ENCODE measurements at regions not wholly inside any gene's neighbourhood (a gene's known extent, or its start where the extent isn't known, plus 50 kb on each side); places are given as distances from the start of the nearest gene placed in this dataset.
A peak's percentile ranks its signal among the peaks of the same experiment; 100 is the strongest.

- no peak for DNase-seq (ENCODE audit: low spot score)
- Histone ChIP-seq H3K27ac (peak overlapping the region in 1 of 2 donors; percentile 66), H3K4me3 (no peak overlapping the region)
- TF ChIP-seq, protein P1, sequence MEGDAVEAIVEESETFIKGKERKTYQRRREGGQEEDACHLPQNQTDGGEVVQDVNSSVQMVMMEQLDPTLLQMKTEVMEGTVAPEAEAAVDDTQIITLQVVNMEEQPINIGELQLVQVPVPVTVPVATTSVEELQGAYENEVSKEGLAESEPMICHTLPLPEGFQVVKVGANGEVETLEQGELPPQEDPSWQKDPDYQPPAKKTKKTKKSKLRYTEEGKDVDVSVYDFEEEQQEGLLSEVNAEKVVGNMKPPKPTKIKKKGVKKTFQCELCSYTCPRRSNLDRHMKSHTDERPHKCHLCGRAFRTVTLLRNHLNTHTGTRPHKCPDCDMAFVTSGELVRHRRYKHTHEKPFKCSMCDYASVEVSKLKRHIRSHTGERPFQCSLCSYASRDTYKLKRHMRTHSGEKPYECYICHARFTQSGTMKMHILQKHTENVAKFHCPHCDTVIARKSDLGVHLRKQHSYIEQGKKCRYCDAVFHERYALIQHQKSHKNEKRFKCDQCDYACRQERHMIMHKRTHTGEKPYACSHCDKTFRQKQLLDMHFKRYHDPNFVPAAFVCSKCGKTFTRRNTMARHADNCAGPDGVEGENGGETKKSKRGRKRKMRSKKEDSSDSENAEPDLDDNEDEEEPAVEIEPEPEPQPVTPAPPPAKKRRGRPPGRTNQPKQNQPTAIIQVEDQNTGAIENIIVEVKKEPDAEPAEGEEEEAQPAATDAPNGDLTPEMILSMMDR (IDR thresholded peaks at IDR 0.05): no peak
These were observed 60.2 kb upstream of the KSR1 start for GRCh38 chr17:27396045-27396444.

DNA sequence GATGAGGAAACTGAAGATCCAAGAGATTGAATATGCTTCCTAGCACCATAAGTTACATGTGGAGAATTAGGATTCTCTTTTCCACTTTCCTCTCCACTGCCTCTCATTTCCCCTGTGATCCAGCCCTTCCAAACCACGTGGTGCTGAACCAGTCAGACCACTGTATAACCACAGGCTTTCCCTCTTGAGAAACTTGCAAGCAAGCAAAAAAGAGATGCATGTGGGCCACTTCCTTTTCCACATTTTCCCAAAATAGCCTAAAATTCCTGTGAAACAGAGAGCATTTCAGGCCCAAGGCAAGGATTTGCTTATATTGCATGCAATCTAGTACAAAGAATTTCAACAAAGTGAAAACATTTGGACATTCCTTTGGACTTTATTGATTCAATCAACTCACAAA is 59.3 kb upstream of the KSR1 start:
- Histone ChIP-seq H3K4me3 (no peak overlapping the region), H3K27ac (peak overlapping the region in 1 of 2 donors; percentile 66)
- TF ChIP-seq, protein P1 (IDR thresholded peaks at IDR 0.05): no peak
- DNase-seq (ENCODE audit: low spot score): no peak

DNA sequence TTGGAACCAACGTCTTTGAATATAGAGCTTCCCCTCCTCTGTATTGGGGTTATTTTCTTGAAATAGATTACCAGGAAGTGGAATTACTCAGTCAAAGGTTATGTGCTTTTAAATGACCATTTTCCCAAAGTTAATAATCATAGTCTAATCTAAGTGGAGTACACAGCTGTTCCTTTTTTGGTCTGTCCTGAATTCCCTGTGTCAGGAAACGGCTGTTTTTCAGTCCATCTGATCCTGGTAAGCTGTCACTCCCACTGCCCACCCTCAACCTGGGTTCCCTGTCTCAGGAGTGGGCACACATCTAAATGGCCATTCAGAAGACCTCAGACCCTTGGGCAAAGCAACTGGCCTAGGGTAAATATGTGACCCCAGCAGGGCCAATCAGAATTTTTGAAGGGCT is 57.6 kb upstream of the KSR1 start:
- Histone ChIP-seq H3K4me3 (no peak overlapping the region), H3K27ac (no peak overlapping the region)
- TF ChIP-seq, protein P1 (IDR thresholded peaks at IDR 0.05): no peak
- DNase-seq (ENCODE audit: low spot score): peak; percentile 22

- Histone ChIP-seq H3K27ac (no peak overlapping the region), H3K4me3 (no peak overlapping the region)
- TF ChIP-seq, protein P1 (IDR thresholded peaks at IDR 0.05): no peak
- DNase-seq (ENCODE audit: low spot score): no peak
These were observed 55.3 kb upstream of the KSR1 start for GRCh38 chr17:27400991-27401390.

DNA sequence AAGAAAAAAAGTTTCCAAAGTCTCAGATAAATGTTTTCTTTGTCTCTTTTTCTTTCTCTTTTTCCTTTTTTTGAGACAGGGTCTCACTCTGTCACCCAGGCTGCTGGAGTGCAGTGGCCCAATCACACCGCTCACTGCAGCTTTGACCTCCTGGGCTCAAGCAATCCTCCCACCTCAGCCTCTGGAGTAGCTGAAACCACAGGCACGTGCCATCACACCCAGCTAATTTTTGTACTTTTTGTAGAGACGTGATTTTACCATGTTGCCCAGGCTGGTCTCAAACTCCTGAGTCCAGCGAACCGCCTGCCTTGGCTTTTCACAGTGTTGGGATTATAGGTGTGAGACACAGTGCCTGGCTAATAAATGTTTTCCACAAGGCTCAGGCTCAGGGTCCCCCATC is 53.3 kb upstream of the KSR1 start:
- DNase-seq (ENCODE audit: low spot score): no peak
- TF ChIP-seq, protein P1 (IDR thresholded peaks at IDR 0.05): no peak

GRCh38 chr17:27403480-27404005 is 52.7 kb upstream of the KSR1 start:
- no peak for DNase-seq (ENCODE audit: low spot score)
- Histone ChIP-seq H3K27ac (no peak overlapping the region), H3K4me3 (no peak overlapping the region)
- TF ChIP-seq, protein P1 (IDR thresholded peaks at IDR 0.05): no peak

More for the DNA sequence above, 53.3 kb upstream of the KSR1 start:
- Histone ChIP-seq H3K27ac (no peak overlapping the region), H3K4me3 (no peak overlapping the region)

- TF ChIP-seq, protein P1 (IDR thresholded peaks at IDR 0.05): no peak
- Histone ChIP-seq H3K4me3 (no peak overlapping the region), H3K27ac (no peak overlapping the region)
- DNase-seq (ENCODE audit: low spot score): no peak
These were observed 51.6 kb upstream of the KSR1 start for GRCh38 chr17:27404676-27405075.

Data from coronary artery (tissue), 2 donors.